Panc1 (cell line): ENCODE measurements at regions not wholly inside any gene's neighbourhood (a gene's known extent, or its start where the extent isn't known, plus 50 kb on each side); places are given as distances from the start of the nearest gene placed in this dataset.

Source experiments
- CTCF ChIP-seq: fragments of 450-650 bp; IDR thresholded peaks from 2 replicates; pipeline ENCODE4 v1.5.1; 2017; ENCODE audit warnings: mild to moderate bottlenecking
- POLR2AphosphoS5 ChIP-seq: IDR thresholded peaks from 2 replicates; pipeline ENCODE4 v1.6.1; 2012; ENCODE audit warnings: mild to moderate bottlenecking, low read depth, low read length, moderate library complexity
- TF ChIP-seq, protein P1 (sequence below), 2 experiments: IDR thresholded peaks; 2 replicates each; pipeline ENCODE4 v1.6.1; 2011 to 2012; ENCODE audit warnings: low read depth in 2 of 2, control low read depth in 1 of 2, low read length in 1 of 2, mild to moderate bottlenecking in 1 of 2, moderate library complexity in 1 of 2; ENCODE audit not compliant: insufficient read depth in 1 of 2

DNA sequence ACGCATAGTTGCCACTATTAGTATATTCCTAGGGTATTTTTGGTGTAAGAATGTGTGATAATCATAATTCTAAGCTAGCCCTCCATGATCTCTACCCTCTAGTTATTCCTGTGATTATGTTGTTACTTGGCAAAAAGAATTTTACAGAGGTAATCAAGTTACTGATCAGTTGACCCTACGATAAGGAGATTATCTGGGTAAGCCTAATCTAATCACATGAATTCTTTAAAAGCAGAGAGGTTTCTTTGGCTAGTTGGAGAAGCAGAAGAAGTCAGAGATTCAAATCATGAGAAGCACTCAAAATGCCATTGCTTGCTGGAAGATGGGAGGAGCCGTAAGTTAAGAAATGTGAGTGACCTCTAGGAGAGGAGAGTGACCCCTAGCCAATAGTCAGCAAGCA, 72.7 kb downstream of the RPE65 start:
- TF ChIP-seq CTCF = no peak
- no peak for TF ChIP-seq POLR2AphosphoS5
- TF ChIP-seq, protein P1, sequence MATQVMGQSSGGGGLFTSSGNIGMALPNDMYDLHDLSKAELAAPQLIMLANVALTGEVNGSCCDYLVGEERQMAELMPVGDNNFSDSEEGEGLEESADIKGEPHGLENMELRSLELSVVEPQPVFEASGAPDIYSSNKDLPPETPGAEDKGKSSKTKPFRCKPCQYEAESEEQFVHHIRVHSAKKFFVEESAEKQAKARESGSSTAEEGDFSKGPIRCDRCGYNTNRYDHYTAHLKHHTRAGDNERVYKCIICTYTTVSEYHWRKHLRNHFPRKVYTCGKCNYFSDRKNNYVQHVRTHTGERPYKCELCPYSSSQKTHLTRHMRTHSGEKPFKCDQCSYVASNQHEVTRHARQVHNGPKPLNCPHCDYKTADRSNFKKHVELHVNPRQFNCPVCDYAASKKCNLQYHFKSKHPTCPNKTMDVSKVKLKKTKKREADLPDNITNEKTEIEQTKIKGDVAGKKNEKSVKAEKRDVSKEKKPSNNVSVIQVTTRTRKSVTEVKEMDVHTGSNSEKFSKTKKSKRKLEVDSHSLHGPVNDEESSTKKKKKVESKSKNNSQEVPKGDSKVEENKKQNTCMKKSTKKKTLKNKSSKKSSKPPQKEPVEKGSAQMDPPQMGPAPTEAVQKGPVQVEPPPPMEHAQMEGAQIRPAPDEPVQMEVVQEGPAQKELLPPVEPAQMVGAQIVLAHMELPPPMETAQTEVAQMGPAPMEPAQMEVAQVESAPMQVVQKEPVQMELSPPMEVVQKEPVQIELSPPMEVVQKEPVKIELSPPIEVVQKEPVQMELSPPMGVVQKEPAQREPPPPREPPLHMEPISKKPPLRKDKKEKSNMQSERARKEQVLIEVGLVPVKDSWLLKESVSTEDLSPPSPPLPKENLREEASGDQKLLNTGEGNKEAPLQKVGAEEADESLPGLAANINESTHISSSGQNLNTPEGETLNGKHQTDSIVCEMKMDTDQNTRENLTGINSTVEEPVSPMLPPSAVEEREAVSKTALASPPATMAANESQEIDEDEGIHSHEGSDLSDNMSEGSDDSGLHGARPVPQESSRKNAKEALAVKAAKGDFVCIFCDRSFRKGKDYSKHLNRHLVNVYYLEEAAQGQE (IDR thresholded peaks at IDR 0.05; ENCODE audit: insufficient read depth in 1 of 2, low read depth in 2 of 2, low read length in 1 of 2) = no peak
